PC-9 (cell line): ENCODE measurements at regions not wholly inside any gene's neighbourhood (a gene's known extent, or its start where the extent isn't known, plus 50 kb on each side); places are given as distances from the start of the nearest gene placed in this dataset.

ENCODE experiments used
- BruUV-seq: library from RNA; stranded (reverse); fragments of 400-500 nt; replicated peaks from 2 replicates; lab custom pipeline; 2021; lab: Mats Ljungman, UMichigan
- CTCF ChIA-PET: fragments of 300-600 bp; sonication (Branson Sonifier 250); formaldehyde crosslinking; loops from one replicate; lab custom pipeline; 2022; ENCODE audit warnings: antibody characterized with exemption; lab: Charles Lee
- POLR2A ChIA-PET: fragments of 300-600 bp; sonication (Branson Sonifier 250); formaldehyde crosslinking; loops from one replicate; lab custom pipeline; 2022; ENCODE audit warnings: antibody characterized with exemption; ENCODE audit not compliant: unreplicated experiment; lab: Charles Lee
- DNase-seq, 2 experiments: peaks; one replicate each; pipeline versions ENCODE4 v3.0.0 to v3.0.0-alpha.2; 2015 to 2022; ENCODE audit warnings: mixed read lengths in 1 of 2
- H2AFZ ChIP-seq: fragments of 200-600 bp; sonication (generic); 2 replicates; pipeline ENCODE4 v1.8.1; 2017; ENCODE audit warnings: antibody characterized with exemption
- H3F3A ChIP-seq: fragments of 200-600 bp; sonication (generic); 2 replicates; pipeline ENCODE4 v1.8.1; 2017; ENCODE audit warnings: antibody characterized with exemption, mild to moderate bottlenecking, low read depth; ENCODE audit not compliant: insufficient read depth
- H3K27ac ChIP-seq: fragments of 200-600 bp; sonication (generic); 2 replicates; pipeline ENCODE4 v1.6.1; 2016; ENCODE audit warnings: mixed run types
- H3K27me3 ChIP-seq: fragments of 200-600 bp; sonication (generic); 2 replicates; pipeline ENCODE4 v1.6.1; 2016; ENCODE audit warnings: low read depth, mixed run types; ENCODE audit not compliant: insufficient read depth
- H3K36me3 ChIP-seq: fragments of 200-600 bp; sonication (generic); 2 replicates; pipeline ENCODE4 v1.6.1; 2016; ENCODE audit warnings: low read depth, mixed run types
- H3K4me1 ChIP-seq: fragments of 200-600 bp; sonication (generic); replicated peaks from 2 replicates; pipeline ENCODE4 v1.6.1; 2016; ENCODE audit warnings: mixed run types; ENCODE audit not compliant: insufficient read depth
- H3K4me2 ChIP-seq: fragments of 200-600 bp; sonication (generic); 2 replicates; pipeline ENCODE4 v1.6.1; 2017; ENCODE audit warnings: mixed run types
- H3K4me3 ChIP-seq: fragments of 200-600 bp; sonication (generic); 2 replicates; pipeline ENCODE4 v1.6.1; 2016; ENCODE audit warnings: mixed run types
- H3K79me2 ChIP-seq: fragments of 200-600 bp; sonication (generic); 2 replicates; pipeline ENCODE4 v1.6.1; 2017; ENCODE audit warnings: low read depth, mixed run types
- H3K9me2 ChIP-seq: fragments of 200-600 bp; sonication (generic); 2 replicates; pipeline ENCODE4 v1.8.1; 2017; ENCODE audit warnings: mild to moderate bottlenecking; ENCODE audit not compliant: insufficient read depth
- H3K9me3 ChIP-seq: fragments of 200-600 bp; sonication (generic); 2 replicates; pipeline ENCODE4 v1.8.1; 2016; ENCODE audit warnings: low read depth; ENCODE audit not compliant: insufficient read depth
- H4K20me1 ChIP-seq: fragments of 200-600 bp; sonication (generic); 2 replicates; pipeline ENCODE4 v1.8.1; 2017; ENCODE audit not compliant: insufficient read depth
- EZH2 ChIP-seq: fragments of 200-600 bp; sonication (generic); IDR thresholded peaks from 2 replicates; pipeline ENCODE4 v1.8.0; 2017; ENCODE audit warnings: antibody characterized with exemption, low read depth
- intact Hi-C: fragments of 100-400 bp; cut with micrococcal nuclease; formaldehyde crosslinking; loops from one replicate; pipeline ENCODE4 v1.10.0; 2022; ENCODE audit not compliant: unreplicated experiment
- TF ChIP-seq, protein P1 (sequence below): fragments of 200-600 bp; sonication (generic); conservative IDR thresholded peaks from 2 replicates; pipeline ENCODE4 v1.6.1; 2017; ENCODE audit warnings: mixed run types, antibody characterized with exemption, mild to moderate bottlenecking, moderate library complexity

DNA sequence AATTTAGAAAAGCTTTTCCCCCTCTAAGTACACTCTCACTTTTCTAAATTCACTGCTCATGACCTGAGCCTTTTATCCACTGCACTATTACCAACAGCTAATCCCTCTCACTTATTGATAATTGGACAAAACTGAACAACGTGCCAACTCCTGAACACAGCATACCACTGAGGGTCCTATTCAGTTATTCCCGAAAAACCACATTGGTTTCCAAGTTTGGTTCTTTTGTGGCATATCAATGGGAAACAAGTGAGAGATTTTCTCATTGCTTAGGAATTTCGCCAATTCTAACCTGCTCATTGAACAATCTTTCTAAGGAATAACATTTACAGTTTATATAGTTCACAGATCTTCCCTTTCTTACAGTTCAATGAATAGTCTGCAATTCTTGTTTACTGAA lies 977.4 kb downstream of the TMEM182 start:
- no peak for DNase-seq
- ChIA-PET CTCF (no interaction called here), POLR2A (no interaction called here)
- TF ChIP-seq, protein P1, sequence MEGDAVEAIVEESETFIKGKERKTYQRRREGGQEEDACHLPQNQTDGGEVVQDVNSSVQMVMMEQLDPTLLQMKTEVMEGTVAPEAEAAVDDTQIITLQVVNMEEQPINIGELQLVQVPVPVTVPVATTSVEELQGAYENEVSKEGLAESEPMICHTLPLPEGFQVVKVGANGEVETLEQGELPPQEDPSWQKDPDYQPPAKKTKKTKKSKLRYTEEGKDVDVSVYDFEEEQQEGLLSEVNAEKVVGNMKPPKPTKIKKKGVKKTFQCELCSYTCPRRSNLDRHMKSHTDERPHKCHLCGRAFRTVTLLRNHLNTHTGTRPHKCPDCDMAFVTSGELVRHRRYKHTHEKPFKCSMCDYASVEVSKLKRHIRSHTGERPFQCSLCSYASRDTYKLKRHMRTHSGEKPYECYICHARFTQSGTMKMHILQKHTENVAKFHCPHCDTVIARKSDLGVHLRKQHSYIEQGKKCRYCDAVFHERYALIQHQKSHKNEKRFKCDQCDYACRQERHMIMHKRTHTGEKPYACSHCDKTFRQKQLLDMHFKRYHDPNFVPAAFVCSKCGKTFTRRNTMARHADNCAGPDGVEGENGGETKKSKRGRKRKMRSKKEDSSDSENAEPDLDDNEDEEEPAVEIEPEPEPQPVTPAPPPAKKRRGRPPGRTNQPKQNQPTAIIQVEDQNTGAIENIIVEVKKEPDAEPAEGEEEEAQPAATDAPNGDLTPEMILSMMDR, result no peak
- no peak for TF ChIP-seq EZH2
- no peaks in the 10 kb centered on the region for H3F3A ChIP-seq
- H3K4me3 ChIP-seq, result no peak overlapping the region
- intact Hi-C loops, result no loop called here
- no peaks in the 10 kb centered on the region for H3K4me1 ChIP-seq
- peaks cover 3% of the 10 kb centered on the region; the same call in 1 of the 2 replicates for H3K27me3 ChIP-seq
- no TSS peak for BruUV-seq
- H3K79me2 ChIP-seq, result no peaks in the 10 kb centered on the region
- H3K4me2 ChIP-seq, result no peak overlapping the region
- no peaks in the 10 kb centered on the region for H3K36me3 ChIP-seq
- no peak overlapping the region for H3K27ac ChIP-seq
- H2AFZ ChIP-seq, result no peak overlapping the region
- no peaks in the 10 kb centered on the region for H3K9me3 ChIP-seq
- no peaks in the 10 kb centered on the region for H3K9me2 ChIP-seq
- no peaks in the 10 kb centered on the region for H4K20me1 ChIP-seq

DNA sequence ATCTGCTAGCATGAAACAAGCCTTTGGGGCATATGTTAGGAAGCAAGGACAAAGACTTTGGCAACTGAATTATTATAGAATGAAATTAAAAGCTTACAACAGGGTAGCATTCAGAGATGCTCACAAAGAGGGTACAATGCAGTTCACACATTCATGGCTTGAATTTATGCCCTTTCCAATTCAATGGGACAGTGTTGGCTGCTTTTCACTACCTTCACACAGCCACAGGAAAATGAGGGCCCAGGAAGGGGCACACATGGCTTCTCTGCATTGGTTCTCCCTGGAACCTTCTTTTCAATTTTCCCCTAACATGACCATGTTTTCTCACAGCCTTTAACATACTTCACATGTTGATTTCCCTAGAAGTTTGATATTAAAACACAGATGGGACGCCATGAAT lies 978.1 kb downstream of the TMEM182 start:
- intact Hi-C loops, result no loop called here
- CTCF ChIA-PET, result no interaction called here

DNA sequence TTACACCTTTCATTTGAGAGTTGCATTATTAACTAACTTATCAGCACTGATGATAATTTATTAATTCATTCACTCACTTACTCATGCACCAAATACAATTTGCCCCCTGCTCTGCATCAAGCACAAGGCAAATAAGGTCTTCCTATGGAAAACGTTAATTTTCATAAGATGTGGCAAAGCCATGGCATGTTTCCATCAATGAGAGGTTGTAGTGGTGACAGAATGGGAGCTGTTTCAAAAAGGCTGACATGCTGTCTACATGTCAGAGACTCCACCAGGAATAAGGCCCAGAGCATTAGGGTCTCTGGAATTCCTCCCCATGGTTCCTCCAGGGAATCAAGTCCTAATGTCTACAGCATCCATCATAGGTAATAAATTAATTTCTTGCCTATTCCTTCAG lies 978.8 kb downstream of the TMEM182 start:
- H3K9me3 ChIP-seq, result no peaks in the 10 kb centered on the region

More for the DNA sequence above, 978.1 kb downstream of the TMEM182 start:
- POLR2A ChIA-PET, result no interaction called here
- H2AFZ ChIP-seq, result no peak overlapping the region
- H3K9me2 ChIP-seq, result no peaks in the 10 kb centered on the region
- H3K4me2 ChIP-seq, result no peak overlapping the region
- no peak for TF ChIP-seq EZH2
- TF ChIP-seq, protein P1, result no peak
- H4K20me1 ChIP-seq, result no peaks in the 10 kb centered on the region
- H3K27ac ChIP-seq, result no peak overlapping the region
- H3K4me3 ChIP-seq, result no peak overlapping the region
- H3K36me3 ChIP-seq, result no peaks in the 10 kb centered on the region
- H3K79me2 ChIP-seq, result no peaks in the 10 kb centered on the region
- H3F3A ChIP-seq, result no peaks in the 10 kb centered on the region
- BruUV-seq, result no TSS peak
- H3K9me3 ChIP-seq, result no peaks in the 10 kb centered on the region
- no peak for DNase-seq
- no peaks in the 10 kb centered on the region for H3K4me1 ChIP-seq
- H3K27me3 ChIP-seq, result peaks cover 7% of the 10 kb centered on the region; the same call in 1 of the 2 replicates

More for the DNA sequence above, 978.8 kb downstream of the TMEM182 start:
- TF ChIP-seq, protein P1, result no peak
- TF ChIP-seq EZH2, result no peak
- intact Hi-C loops, result no loop called here
- CTCF ChIA-PET, result no interaction called here
- H2AFZ ChIP-seq, result no peak overlapping the region
- DNase-seq, result no peak
- no peaks in the 10 kb centered on the region for H3K4me1 ChIP-seq
- no peaks in the 10 kb centered on the region for H3K9me2 ChIP-seq
- H3K36me3 ChIP-seq, result no peaks in the 10 kb centered on the region
- H3K4me3 ChIP-seq, result no peak overlapping the region
- peaks cover 7% of the 10 kb centered on the region; the same call in 1 of the 2 replicates for H3K27me3 ChIP-seq
- no TSS peak for BruUV-seq
- POLR2A ChIA-PET, result no interaction called here
- H3K4me2 ChIP-seq, result no peak overlapping the region
- no peak overlapping the region for H3K27ac ChIP-seq
- no peaks in the 10 kb centered on the region for H3F3A ChIP-seq
- H3K79me2 ChIP-seq, result no peaks in the 10 kb centered on the region
- no peaks in the 10 kb centered on the region for H4K20me1 ChIP-seq
